Osteoblast (primary cell): ENCODE measurements at regions not wholly inside any gene's neighbourhood (a gene's known extent, or its start where the extent isn't known, plus 50 kb on each side); places are given as distances from the start of the nearest gene placed in this dataset.

Experiments used
- DNase-seq: peaks from one replicate; pipeline ENCODE4 v3.0.0; 2011; ENCODE audit warnings: low spot score, mixed read lengths; ENCODE audit not compliant: insufficient read length; ENCODE audit errors: missing footprints
- H2AFZ ChIP-seq: 2 replicates; pipeline ENCODE4 v1.6.0; 2011; ENCODE audit warnings: mild to moderate bottlenecking, low read length
- H3K27ac ChIP-seq: 2 replicates; pipeline ENCODE4 v1.5.1; 2011; ENCODE audit warnings: mild to moderate bottlenecking, low read depth, low read length, moderate library complexity
- H3K27me3 ChIP-seq: 2 replicates; pipeline ENCODE4 v1.6.0; 2012; ENCODE audit warnings: mild to moderate bottlenecking, control low read depth, inconsistent platforms, low read length, moderate library complexity; ENCODE audit not compliant: insufficient read depth
- H3K36me3 ChIP-seq: 2 replicates; pipeline ENCODE4 v1.5.1; 2011; ENCODE audit warnings: mild to moderate bottlenecking, low read length, control low read depth, moderate library complexity; ENCODE audit not compliant: insufficient read depth
- H3K4me1 ChIP-seq: 2 replicates; pipeline ENCODE4 v1.5.1; 2011; ENCODE audit warnings: mild to moderate bottlenecking, low read length, control low read depth, moderate library complexity; ENCODE audit not compliant: insufficient read depth
- H3K4me2 ChIP-seq: 2 replicates; pipeline ENCODE4 v1.6.0; 2011; ENCODE audit warnings: mild to moderate bottlenecking, low read length; ENCODE audit not compliant: insufficient read depth
- H3K4me3 ChIP-seq: fragments of 200-600 bp; sonication (generic); 3 replicates; pipeline ENCODE4 v1.5.1; 2012; ENCODE audit warnings: mild to moderate bottlenecking, low read length, inconsistent platforms; ENCODE audit not compliant: insufficient read depth
- H3K79me2 ChIP-seq: 2 replicates; pipeline ENCODE4 v1.6.0; 2012; ENCODE audit warnings: mild to moderate bottlenecking, low read length, control low read depth, inconsistent platforms; ENCODE audit not compliant: insufficient read depth
- H3K9me3 ChIP-seq: 2 replicates; pipeline ENCODE4 v1.5.1; 2011; ENCODE audit warnings: low read depth, low read length, control low read depth
- H4K20me1 ChIP-seq: 2 replicates; pipeline ENCODE4 v1.6.0; 2012; ENCODE audit warnings: mild to moderate bottlenecking, low read length, control low read depth; ENCODE audit not compliant: insufficient read depth
- CTCF ChIP-seq: IDR thresholded peaks from 2 replicates; pipeline ENCODE4 v1.5.1; 2011; ENCODE audit warnings: mild to moderate bottlenecking, low read depth, low read length, moderate library complexity; ENCODE audit errors: extremely low read depth

GRCh38 chr11:13094930-13095687, 86.0 kb downstream of the RASSF10 start:
- Histone ChIP-seq H3K79me2 (no peaks in the 10 kb centered on the region), H2AFZ (no peak overlapping the region), H3K36me3 (no peaks in the 10 kb centered on the region), H3K27ac (no peak overlapping the region), H3K4me1 (no peaks in the 10 kb centered on the region), H3K4me3 (no peak overlapping the region), H3K9me3 (no peaks in the 10 kb centered on the region), H4K20me1 (no peaks in the 10 kb centered on the region), H3K4me2 (no peak overlapping the region), H3K27me3 (peaks cover 2% of the 10 kb centered on the region)
- TF ChIP-seq CTCF = no peak
- DNase-seq = no peak

DNA sequence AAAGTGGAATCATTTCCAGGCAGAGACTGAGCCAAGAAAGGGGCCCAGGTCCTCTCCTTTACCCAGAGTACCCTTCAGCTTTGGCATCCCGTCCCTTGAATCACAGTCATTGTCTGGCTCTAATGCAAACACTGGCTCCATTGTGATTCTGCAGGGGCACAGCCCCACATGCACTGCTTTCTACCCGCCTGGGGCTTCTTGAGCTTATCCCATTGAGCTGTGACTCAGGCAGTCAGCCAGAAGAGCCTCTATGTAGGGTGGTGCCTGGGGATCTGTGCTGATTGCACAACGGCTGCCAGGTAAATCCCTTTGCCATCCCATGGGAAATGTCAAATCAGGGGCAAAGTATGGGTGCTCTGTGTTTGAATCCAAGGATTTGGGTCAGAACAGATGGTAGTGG, 88.9 kb downstream of the RASSF10 start:
- no peak for TF ChIP-seq CTCF
- Histone ChIP-seq H3K4me2 (no peak overlapping the region), H3K79me2 (no peaks in the 10 kb centered on the region), H3K27me3 (peaks cover 4% of the 10 kb centered on the region), H4K20me1 (no peaks in the 10 kb centered on the region), H3K27ac (no peak overlapping the region), H3K4me3 (no peak overlapping the region), H3K9me3 (no peaks in the 10 kb centered on the region), H3K4me1 (no peaks in the 10 kb centered on the region), H3K36me3 (no peaks in the 10 kb centered on the region), H2AFZ (no peak overlapping the region)
- DNase-seq = no peak

DNA sequence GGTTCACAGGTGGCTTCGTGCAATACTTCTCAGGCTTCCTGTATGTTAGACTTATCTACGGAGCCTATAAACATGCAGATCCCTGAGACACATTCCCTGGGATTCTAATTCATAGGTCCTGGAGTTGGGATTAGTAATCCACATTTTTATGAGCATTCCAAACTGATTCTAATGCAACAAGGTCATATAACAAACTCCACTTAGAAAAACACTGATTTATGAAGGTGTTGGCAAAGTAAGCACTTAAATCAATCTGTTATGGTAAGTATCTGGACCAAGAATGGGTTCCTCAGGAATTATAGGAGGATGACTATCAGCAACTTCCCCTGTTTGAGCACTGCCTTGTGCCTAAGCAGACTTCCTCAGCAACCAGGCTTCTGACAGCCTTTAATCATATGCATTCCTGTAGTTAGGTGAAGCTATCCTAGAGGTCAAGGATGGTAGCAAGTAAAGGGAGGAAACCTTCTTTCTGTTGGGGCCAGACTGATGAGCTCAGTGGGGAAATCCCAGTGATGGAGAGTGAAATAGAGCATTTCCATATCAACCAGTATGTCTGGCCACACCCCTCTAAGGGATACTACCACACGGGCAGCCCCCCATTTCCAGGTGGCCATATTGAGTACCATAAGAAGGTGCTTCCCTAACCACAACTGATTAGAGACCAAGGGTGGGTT, 89.6 kb downstream of the RASSF10 start:
- Histone ChIP-seq H3K36me3 (no peaks in the 10 kb centered on the region), H3K4me1 (no peaks in the 10 kb centered on the region), H2AFZ (no peak overlapping the region), H3K4me3 (no peak overlapping the region), H3K27ac (no peak overlapping the region), H3K79me2 (no peaks in the 10 kb centered on the region), H3K4me2 (no peak overlapping the region), H3K9me3 (no peaks in the 10 kb centered on the region), H4K20me1 (no peaks in the 10 kb centered on the region), H3K27me3 (peaks cover 4% of the 10 kb centered on the region)
- no peak for TF ChIP-seq CTCF
- no peak for DNase-seq
